ENCODE measurements at regions not wholly inside any gene's neighbourhood (a gene's known extent, or its start where the extent isn't known, plus 50 kb on each side); places are given as distances from the start of the nearest gene placed in this dataset.
"Not testable (repeated sequence)": the region's sequence is repeated elsewhere in the genome, so short reads cannot be mapped to it uniquely, and the experiment has no call there.

- ATAC-seq (ENCODE audit: low FRiP score): no peak
- DNase-seq (ENCODE audit: low spot score): no peak
- TF ChIP-seq CTCF (IDR thresholded peaks at IDR 0.05): no peak
Observed at GRCh38 chr20:60104993-60105803, 147.0 kb downstream of the CDH26 start.

GRCh38 chr20:60106186-60106585 is 148.0 kb downstream of the CDH26 start:
- DNase-seq (ENCODE audit: low spot score); ATAC-seq (ENCODE audit: low FRiP score): not testable (repeated sequence)

- ATAC-seq (ENCODE audit: low FRiP score): no peak
- no peak for TF ChIP-seq CTCF (IDR thresholded peaks at IDR 0.05)
- no peak for DNase-seq (ENCODE audit: low spot score)
Observed at GRCh38 chr20:60107621-60108390, 149.6 kb downstream of the CDH26 start.

- DNase-seq (ENCODE audit: low spot score) (no peak), ATAC-seq (ENCODE audit: low FRiP score) (no peak)
- TF ChIP-seq CTCF (IDR thresholded peaks at IDR 0.05): no peak
Observed at GRCh38 chr20:60108397-60108796, 150.2 kb downstream of the CDH26 start.

- no peak for DNase-seq (ENCODE audit: low spot score)
- TF ChIP-seq CTCF (IDR thresholded peaks at IDR 0.05): no peak
- ATAC-seq (ENCODE audit: low FRiP score): no peak
Observed at GRCh38 chr20:60113024-60113724, 155.0 kb downstream of the CDH26 start.

- DNase-seq (ENCODE audit: low spot score) (no peak), ATAC-seq (ENCODE audit: low FRiP score) (no peak)
- no peak for TF ChIP-seq CTCF (IDR thresholded peaks at IDR 0.05)
Observed at GRCh38 chr20:60113771-60114170, 155.5 kb downstream of the CDH26 start.

GRCh38 chr20:60115451-60115850 is 157.2 kb downstream of the CDH26 start:
- ATAC-seq (ENCODE audit: low FRiP score) (no peak), DNase-seq (ENCODE audit: low spot score) (no peak)
- no peak for TF ChIP-seq CTCF (IDR thresholded peaks at IDR 0.05)
